NT2/D1 (cell line): ENCODE measurements at regions not wholly inside any gene's neighbourhood (a gene's known extent, or its start where the extent isn't known, plus 50 kb on each side); places are given as distances from the start of the nearest gene placed in this dataset.

Experiments used
- YY1 ChIP-seq: IDR thresholded peaks from 2 replicates; pipeline ENCODE4 v1.6.1; 2011; ENCODE audit not compliant: insufficient read length, insufficient read depth
- ZNF274 ChIP-seq: IDR thresholded peaks from 2 replicates; pipeline ENCODE4 v1.6.1; 2011; ENCODE audit warnings: mild to moderate bottlenecking, low read depth, low read length

- no peak for TF ChIP-seq YY1
- TF ChIP-seq ZNF274 = no peak
Observed at GRCh38 chr5:167720676-167721260, 570.7 kb upstream of the WWC1 start.
